OCI-LY3 (cell line): ENCODE measurements at regions not wholly inside any gene's neighbourhood (a gene's known extent, or its start where the extent isn't known, plus 50 kb on each side); places are given as distances from the start of the nearest gene placed in this dataset.

ENCODE experiments used
- CTCF ChIP-seq: fragments of 200-600, 300-600 bp; sonication (generic); IDR thresholded peaks from 2 replicates; pipeline ENCODE4 v1.5.1; 2014; ENCODE audit warnings: antibody characterized with exemption, low read length, low read depth
- EZH2phosphoT487 ChIP-seq: fragments of 200-600 bp; shearing (Covaris generic); IDR thresholded peaks from 2 replicates; pipeline ENCODE4 v1.6.1; 2018; ENCODE audit warnings: antibody characterized with exemption, mixed run types, low read depth

- TF ChIP-seq EZH2phosphoT487 (no peak), CTCF (no peak)
These were observed 313.0 kb downstream of the GBA3 start for GRCh38 chr4:23005691-23006090.
